Mucosa of descending colon (tissue), 3 donors: ENCODE measurements at regions not wholly inside any gene's neighbourhood (a gene's known extent, or its start where the extent isn't known, plus 50 kb on each side); places are given as distances from the start of the nearest gene placed in this dataset.

ENCODE experiments used
- ATAC-seq: fragments of 200-7000 bp; cut with Tn5 transposase; one replicate; pipeline ENCODE4 v1.9.1; 2020; ENCODE audit warnings: mild to moderate bottlenecking, moderate library complexity
- DNase-seq, 3 donors: peaks; one replicate each; pipeline ENCODE4 v3.0.0-alpha.2; 2020
- H3K36me3 ChIP-seq: fragments of 200-600 bp; one replicate; pipeline ENCODE4 v1.8.0; 2021; ENCODE audit warnings: low read depth, mild to moderate bottlenecking
- H3K4me1 ChIP-seq: fragments of 200-600 bp; one replicate; pipeline ENCODE4 v1.8.0; 2021; ENCODE audit warnings: low read depth, mild to moderate bottlenecking
- H3K4me3 ChIP-seq: fragments of 200-600 bp; one replicate; pipeline ENCODE4 v1.8.0; 2021; ENCODE audit warnings: mild to moderate bottlenecking
- H3K9me3 ChIP-seq: fragments of 200-600 bp; one replicate; pipeline ENCODE4 v1.8.0; 2021; ENCODE audit warnings: mild to moderate bottlenecking
- intact Hi-C, 2 donors: fragments of 100-400 bp; cut with DNase I in 1 of 2; cut with micrococcal nuclease in 1 of 2; formaldehyde crosslinking; loops; one replicate each; pipeline versions ENCODE4 v1.11.0 to v1.11.1; 2022; cut with DNase I, micrococcal nuclease
- TF ChIP-seq, protein P1 (sequence below): fragments of 200-600 bp; IDR thresholded peaks from one replicate; pipeline ENCODE4 v1.8.0; 2022; ENCODE audit warnings: antibody characterized with exemption, mild to moderate bottlenecking
- donor health status: DM: no; HTN: no; CAD: no; lungs with moderate emphysema.
- donor health status: DM: no; HTN: no; CAD: no.
- donor health status: DM: no; HTN: yes; CAD: no.

DNA sequence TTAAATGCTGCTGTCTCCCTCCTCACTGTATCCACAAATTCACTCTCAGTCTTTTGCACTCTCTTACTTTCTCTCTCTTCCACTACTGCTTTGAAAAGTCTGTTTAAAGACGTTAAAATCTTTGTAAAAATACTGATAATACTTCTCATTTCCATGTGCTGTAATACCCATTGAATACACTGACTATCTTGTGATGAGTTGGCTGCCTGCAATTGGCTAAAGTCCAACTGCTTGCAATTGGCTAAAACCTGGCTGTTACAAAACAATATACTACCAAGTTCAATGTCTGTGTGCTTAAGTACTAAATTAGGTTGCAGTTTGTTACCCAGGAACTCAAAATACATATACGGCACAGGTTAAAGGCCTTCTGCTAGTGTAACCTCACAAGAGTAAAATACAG lies 264.8 kb downstream of the THBS2 start:
- Histone ChIP-seq H3K9me3 (no peaks in the 10 kb centered on the region), H3K4me3 (no peak overlapping the region), H3K36me3 (no peaks in the 10 kb centered on the region), H3K4me1 (no peaks in the 10 kb centered on the region)
- TF ChIP-seq, protein P1, sequence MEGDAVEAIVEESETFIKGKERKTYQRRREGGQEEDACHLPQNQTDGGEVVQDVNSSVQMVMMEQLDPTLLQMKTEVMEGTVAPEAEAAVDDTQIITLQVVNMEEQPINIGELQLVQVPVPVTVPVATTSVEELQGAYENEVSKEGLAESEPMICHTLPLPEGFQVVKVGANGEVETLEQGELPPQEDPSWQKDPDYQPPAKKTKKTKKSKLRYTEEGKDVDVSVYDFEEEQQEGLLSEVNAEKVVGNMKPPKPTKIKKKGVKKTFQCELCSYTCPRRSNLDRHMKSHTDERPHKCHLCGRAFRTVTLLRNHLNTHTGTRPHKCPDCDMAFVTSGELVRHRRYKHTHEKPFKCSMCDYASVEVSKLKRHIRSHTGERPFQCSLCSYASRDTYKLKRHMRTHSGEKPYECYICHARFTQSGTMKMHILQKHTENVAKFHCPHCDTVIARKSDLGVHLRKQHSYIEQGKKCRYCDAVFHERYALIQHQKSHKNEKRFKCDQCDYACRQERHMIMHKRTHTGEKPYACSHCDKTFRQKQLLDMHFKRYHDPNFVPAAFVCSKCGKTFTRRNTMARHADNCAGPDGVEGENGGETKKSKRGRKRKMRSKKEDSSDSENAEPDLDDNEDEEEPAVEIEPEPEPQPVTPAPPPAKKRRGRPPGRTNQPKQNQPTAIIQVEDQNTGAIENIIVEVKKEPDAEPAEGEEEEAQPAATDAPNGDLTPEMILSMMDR: no peak
- DNase-seq (peak in 1 of 3 donors; percentile 20), ATAC-seq (no peak)
- intact Hi-C loops: no loop called here

DNA sequence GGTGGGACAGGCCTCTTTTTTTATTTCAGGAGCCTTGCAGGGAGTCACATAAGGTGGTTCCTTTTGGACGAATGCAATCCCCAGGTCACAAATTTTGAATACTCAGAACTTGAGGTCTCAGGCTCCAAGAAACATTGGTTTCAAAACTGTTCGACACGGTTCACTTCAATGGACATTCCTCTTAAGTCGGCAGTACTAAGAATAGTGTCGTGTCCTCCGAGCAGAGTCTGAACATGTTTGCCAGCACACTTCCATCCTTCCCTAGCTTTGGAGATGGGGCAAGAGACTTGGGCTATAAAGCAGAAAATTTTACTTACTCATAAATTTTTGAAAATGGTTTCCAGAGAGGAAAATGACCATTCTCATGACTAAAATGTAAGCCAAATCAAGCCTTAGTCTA lies 265.4 kb downstream of the THBS2 start:
- no peaks in the 10 kb centered on the region for H3K9me3 ChIP-seq
- intact Hi-C loops: no loop called here
- ATAC-seq: no peak
- no peaks in the 10 kb centered on the region for H3K36me3 ChIP-seq
- no peak overlapping the region for H3K4me3 ChIP-seq
- DNase-seq: no peak
- no peaks in the 10 kb centered on the region for H3K4me1 ChIP-seq
- TF ChIP-seq, protein P1: no peak

DNA sequence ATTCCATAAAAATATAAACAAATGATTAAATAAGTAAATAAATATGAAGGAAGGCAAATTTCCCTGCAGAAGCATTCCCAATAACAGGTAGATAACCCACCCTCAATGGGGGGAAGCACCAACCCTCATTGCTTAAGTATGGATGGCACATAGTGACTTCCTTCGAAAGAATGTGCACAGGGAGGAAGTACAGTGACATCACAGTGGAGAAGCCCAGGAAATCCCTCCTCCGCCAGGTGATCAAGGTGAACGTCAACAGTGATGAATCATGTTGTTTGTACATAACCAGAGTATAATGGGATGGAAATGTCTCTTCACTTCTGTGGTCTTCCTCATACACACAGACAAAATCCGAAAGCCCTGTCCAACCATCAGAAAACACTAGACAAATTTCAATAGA lies 267.9 kb downstream of the THBS2 start:
- H3K9me3 ChIP-seq: peaks cover 7% of the 10 kb centered on the region
- H3K36me3 ChIP-seq: no peaks in the 10 kb centered on the region
- ATAC-seq: no peak
- no peak overlapping the region for H3K4me3 ChIP-seq
- H3K4me1 ChIP-seq: no peaks in the 10 kb centered on the region
- TF ChIP-seq, protein P1: no peak
- intact Hi-C loops: no loop called here
- no peak for DNase-seq

DNA sequence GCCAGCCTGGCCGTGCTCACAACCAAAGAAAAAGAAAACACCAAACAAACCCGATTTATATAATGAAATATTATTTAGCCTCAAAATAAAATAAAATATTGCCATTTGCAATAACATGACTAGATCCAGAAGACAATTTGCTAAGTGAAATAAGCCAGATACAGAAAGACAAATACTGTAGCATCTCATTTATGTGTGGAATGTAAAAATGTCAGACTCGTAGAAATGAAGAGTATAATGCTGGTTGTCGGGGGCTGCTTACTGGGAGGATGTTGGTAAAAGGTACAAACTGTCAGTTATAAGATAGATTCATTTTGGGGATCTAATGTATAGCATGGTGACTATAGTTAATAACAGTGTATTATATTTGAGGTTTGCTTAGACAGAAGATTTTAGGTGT lies 269.7 kb downstream of the THBS2 start:
- H3K36me3 ChIP-seq: no peaks in the 10 kb centered on the region
- no peak for ATAC-seq
- no peaks in the 10 kb centered on the region for H3K4me1 ChIP-seq
- no peak for DNase-seq
- no peak overlapping the region for H3K4me3 ChIP-seq
- intact Hi-C loops: no loop called here
- TF ChIP-seq, protein P1: no peak
- H3K9me3 ChIP-seq: peaks cover 12% of the 10 kb centered on the region

DNA sequence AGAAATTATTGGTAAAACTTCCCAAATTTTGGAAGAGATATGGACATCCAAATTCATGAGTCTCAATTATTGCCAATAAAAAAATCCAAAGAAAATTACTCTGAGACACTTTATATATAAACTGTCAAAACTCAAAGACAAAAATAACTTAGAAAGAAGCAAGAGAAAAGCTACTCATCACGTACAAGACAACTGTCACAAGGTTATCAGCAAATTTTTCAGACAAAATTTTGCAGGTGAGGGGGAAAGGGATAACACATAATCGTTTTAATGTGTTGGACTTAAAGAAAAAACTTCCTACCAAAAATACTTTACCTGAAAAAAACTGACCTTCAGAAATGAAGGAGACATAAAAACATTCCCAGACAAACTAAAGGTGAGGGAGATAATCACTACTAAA lies 272.5 kb downstream of the THBS2 start:
- intact Hi-C loops: no loop called here
- TF ChIP-seq, protein P1: no peak
- DNase-seq (no peak), ATAC-seq (no peak)
- Histone ChIP-seq H3K4me3 (no peak overlapping the region), H3K4me1 (no peaks in the 10 kb centered on the region), H3K9me3 (peaks cover 12% of the 10 kb centered on the region), H3K36me3 (no peaks in the 10 kb centered on the region)

DNA sequence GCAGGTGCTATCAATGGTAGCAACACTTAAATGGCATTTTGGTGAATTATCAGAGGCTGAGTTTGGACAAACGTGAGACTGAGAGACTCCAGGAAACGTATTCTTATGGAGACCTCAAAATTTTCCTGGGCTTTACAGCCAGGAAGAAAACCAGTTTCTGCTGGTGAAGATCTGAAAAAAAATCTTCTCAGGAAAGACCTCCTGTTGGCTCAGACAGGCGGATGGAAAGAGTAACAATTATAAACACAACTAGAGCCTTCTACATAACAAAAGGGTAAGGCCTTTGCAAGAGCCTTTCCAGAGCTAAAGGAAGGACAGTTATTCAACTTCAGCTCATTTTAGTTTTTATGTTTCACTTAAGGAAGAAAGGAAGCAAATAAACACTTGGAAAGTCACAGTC lies 274.4 kb downstream of the THBS2 start:
- DNase-seq (no peak), ATAC-seq (no peak)
- H3K4me3 ChIP-seq: no peak overlapping the region
- H3K36me3 ChIP-seq: no peaks in the 10 kb centered on the region
- no peaks in the 10 kb centered on the region for H3K4me1 ChIP-seq
- H3K9me3 ChIP-seq: peaks cover 12% of the 10 kb centered on the region
- TF ChIP-seq, protein P1: no peak
- intact Hi-C loops: no loop called here
